GM12864 (cell line): ENCODE measurements at regions not wholly inside any gene's neighbourhood (a gene's known extent, or its start where the extent isn't known, plus 50 kb on each side); places are given as distances from the start of the nearest gene placed in this dataset.

Source experiments
- DNase-seq: peaks from one replicate; pipeline ENCODE4 v3.0.0-alpha.2; 2011; ENCODE audit warnings: low read depth
- H3K4me3 ChIP-seq: 2 replicates; pipeline ENCODE4 v1.5.1; 2011; ENCODE audit warnings: mild to moderate bottlenecking, low read depth, low read length, control low read depth
- CTCF ChIP-seq: IDR thresholded peaks from 2 replicates; pipeline ENCODE4 v1.5.1; 2011; ENCODE audit warnings: low read depth, mild to moderate bottlenecking, moderate library complexity, low read length, control low read depth, inconsistent platforms; ENCODE audit errors: missing control alignments

- no peak for TF ChIP-seq CTCF
- no peak overlapping the region for H3K4me3 ChIP-seq
- DNase-seq = no peak
Measured at GRCh38 chr5:147046281-147046680, 167.7 kb upstream of the PPP2R2B start.

DNA sequence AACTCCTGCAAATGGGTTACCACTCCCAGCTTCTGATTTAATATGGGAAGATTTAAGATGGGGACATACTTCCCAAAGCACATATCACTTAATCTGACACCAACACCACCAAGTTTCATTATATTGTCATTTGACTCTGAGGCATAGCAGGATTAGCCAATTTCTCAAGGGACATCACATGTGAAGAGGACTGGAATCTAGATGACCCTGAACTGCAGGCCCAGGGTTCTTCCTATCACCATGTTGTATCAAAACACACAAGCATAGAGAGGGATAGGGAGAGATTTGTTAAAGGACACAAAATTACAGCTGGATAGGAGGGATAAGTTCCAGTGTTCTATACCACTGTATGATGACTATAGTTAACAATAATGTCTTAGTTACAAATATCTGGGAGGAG lies 168.3 kb upstream of the PPP2R2B start:
- H3K4me3 ChIP-seq = no peak overlapping the region
- no peak for DNase-seq
- no peak for TF ChIP-seq CTCF

- no peak for TF ChIP-seq CTCF
- no peak overlapping the region for H3K4me3 ChIP-seq
- DNase-seq = no peak
Measured at GRCh38 chr5:147049764-147050163, 171.2 kb upstream of the PPP2R2B start.

GRCh38 chr5:147050172-147050571 lies 171.6 kb upstream of the PPP2R2B start:
- TF ChIP-seq CTCF = no peak
- DNase-seq = no peak
- H3K4me3 ChIP-seq = no peak overlapping the region

GRCh38 chr5:147051193-147051592 lies 172.6 kb upstream of the PPP2R2B start:
- TF ChIP-seq CTCF = no peak
- no peak overlapping the region for H3K4me3 ChIP-seq
- no peak for DNase-seq

- no peak overlapping the region for H3K4me3 ChIP-seq
- no peak for TF ChIP-seq CTCF
Measured at GRCh38 chr5:147052519-147052918, 174.0 kb upstream of the PPP2R2B start.

GRCh38 chr5:147055089-147055826 lies 176.7 kb upstream of the PPP2R2B start:
- no peak for DNase-seq
- H3K4me3 ChIP-seq = no peak overlapping the region
- no peak for TF ChIP-seq CTCF

More at GRCh38 chr5:147052519-147052918, 174.0 kb upstream of the PPP2R2B start:
- DNase-seq = no peak
